Smooth muscle cell (in vitro differentiated cells): ENCODE measurements at regions not wholly inside any gene's neighbourhood (a gene's known extent, or its start where the extent isn't known, plus 50 kb on each side); places are given as distances from the start of the nearest gene placed in this dataset.

Experiments used
- DNase-seq: peaks from one replicate; lab custom pipeline; 2025; ENCODE audit not compliant: unreplicated experiment; lab: John Stamatoyannopoulos, UW
- H2AFZ ChIP-seq: fragments of 200-600 bp; sonication (generic); 2 replicates; pipeline ENCODE4 v1.6.0; 2016; ENCODE audit warnings: antibody characterized with exemption, low read depth, mild to moderate bottlenecking
- H3F3A ChIP-seq: fragments of 200-600 bp; sonication (generic); 2 replicates; pipeline ENCODE4 v1.6.0; 2017; ENCODE audit warnings: antibody characterized with exemption, low read depth
- H3K27ac ChIP-seq: fragments of 200-600 bp; sonication (generic); 2 replicates; pipeline ENCODE4 v1.5.1; 2016; ENCODE audit warnings: low read depth, mild to moderate bottlenecking
- H3K27me3 ChIP-seq: fragments of 200-600 bp; sonication (generic); 2 replicates; pipeline ENCODE4 v1.6.1; 2016; ENCODE audit warnings: low read depth, mild to moderate bottlenecking
- H3K36me3 ChIP-seq: fragments of 200-600 bp; sonication (generic); 2 replicates; pipeline ENCODE4 v1.5.1; 2016; ENCODE audit warnings: low read depth
- H3K4me1 ChIP-seq: fragments of 200-600 bp; sonication (generic); 2 replicates; pipeline ENCODE4 v1.5.1; 2016; ENCODE audit warnings: low read depth
- H3K4me2 ChIP-seq: fragments of 200-600 bp; sonication (generic); 2 replicates; pipeline ENCODE4 v1.6.0; 2016; ENCODE audit warnings: mild to moderate bottlenecking
- H3K4me3 ChIP-seq: fragments of 200-600 bp; sonication (generic); 2 replicates; pipeline ENCODE4 v1.5.1; 2016; ENCODE audit warnings: mild to moderate bottlenecking
- H3K79me2 ChIP-seq: fragments of 200-600 bp; sonication (generic); 2 replicates; pipeline ENCODE4 v1.6.0; 2016; ENCODE audit warnings: low read depth, mild to moderate bottlenecking
- H3K9ac ChIP-seq: fragments of 200-600 bp; sonication (generic); 2 replicates; pipeline ENCODE4 v1.6.0; 2016; ENCODE audit warnings: low read depth
- H3K9me3 ChIP-seq: fragments of 200-600 bp; sonication (generic); replicated peaks from 2 replicates; pipeline ENCODE4 v1.5.1; 2016; ENCODE audit warnings: low read depth
- H4K20me1 ChIP-seq: fragments of 200-600 bp; sonication (generic); 2 replicates; pipeline ENCODE4 v1.6.0; 2016; ENCODE audit warnings: low read depth
- WGBS: methylation state at CpG from one replicate; pipeline ENCODE4 v1.1.7; 2016; ENCODE audit warnings: low lambda C conversion rate; 5-methylcytosine and 5-hydroxymethylcytosine counted together
- TF ChIP-seq, protein P1 (sequence below): fragments of 200-600 bp; sonication (generic); IDR thresholded peaks from 2 replicates; pipeline ENCODE4 v1.5.1; 2017; ENCODE audit warnings: borderline replicate concordance, mild to moderate bottlenecking, antibody characterized with exemption; ENCODE audit not compliant: insufficient read depth, poor library complexity, severe bottlenecking

DNA sequence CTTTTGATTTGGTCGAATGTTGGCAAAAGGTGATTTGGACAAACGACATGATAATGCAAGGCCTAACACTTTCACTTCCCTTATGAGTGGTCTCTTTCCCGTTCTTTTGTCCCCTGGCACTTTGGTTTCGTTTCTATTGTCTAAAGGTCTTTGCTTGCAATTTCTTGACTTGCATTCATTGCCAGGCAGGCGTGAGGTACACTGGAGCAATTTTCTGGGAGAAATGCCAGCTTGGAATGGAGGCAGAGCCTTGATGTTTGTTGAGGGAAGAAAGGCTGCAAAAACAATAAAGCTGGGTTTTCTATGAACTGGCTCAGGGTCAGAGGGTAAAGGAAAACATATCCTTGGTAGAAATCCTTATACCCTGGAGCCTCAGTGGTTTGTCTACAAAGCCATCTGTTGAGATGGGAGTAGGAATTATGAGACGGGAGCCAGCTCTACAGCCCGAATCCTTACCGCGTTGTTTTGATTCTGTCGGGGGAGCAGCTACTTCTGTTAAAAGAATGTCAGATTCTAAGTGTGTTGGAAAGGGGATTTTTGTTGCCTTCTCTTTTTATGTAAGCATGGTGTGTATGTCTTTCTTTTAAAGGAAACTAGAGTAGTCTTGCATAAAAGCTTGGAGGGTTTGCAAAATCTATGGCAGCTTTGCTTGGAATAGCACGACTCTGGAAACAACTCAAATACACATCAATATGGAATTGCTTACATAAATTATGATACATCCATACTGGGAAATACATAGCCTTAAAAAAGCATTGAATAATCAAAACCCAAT is 158.9 kb downstream of the RMI1 start:
- H4K20me1 ChIP-seq: no peaks in the 10 kb centered on the region
- H3K4me2 ChIP-seq: no peak overlapping the region
- no peak overlapping the region for H3K27ac ChIP-seq
- H3K9ac ChIP-seq: no peak overlapping the region
- H3K27me3 ChIP-seq: peaks cover 84% of the 10 kb centered on the region
- H3K9me3 ChIP-seq: no peaks in the 10 kb centered on the region
- H3K4me1 ChIP-seq: peaks cover 8% of the 10 kb centered on the region
- no peaks in the 10 kb centered on the region for H3F3A ChIP-seq
- H3K36me3 ChIP-seq: no peaks in the 10 kb centered on the region
- no peak for DNase-seq
- WGBS: 86% methylated on average over 11 of the region's 11 CpGs
- TF ChIP-seq, protein P1, sequence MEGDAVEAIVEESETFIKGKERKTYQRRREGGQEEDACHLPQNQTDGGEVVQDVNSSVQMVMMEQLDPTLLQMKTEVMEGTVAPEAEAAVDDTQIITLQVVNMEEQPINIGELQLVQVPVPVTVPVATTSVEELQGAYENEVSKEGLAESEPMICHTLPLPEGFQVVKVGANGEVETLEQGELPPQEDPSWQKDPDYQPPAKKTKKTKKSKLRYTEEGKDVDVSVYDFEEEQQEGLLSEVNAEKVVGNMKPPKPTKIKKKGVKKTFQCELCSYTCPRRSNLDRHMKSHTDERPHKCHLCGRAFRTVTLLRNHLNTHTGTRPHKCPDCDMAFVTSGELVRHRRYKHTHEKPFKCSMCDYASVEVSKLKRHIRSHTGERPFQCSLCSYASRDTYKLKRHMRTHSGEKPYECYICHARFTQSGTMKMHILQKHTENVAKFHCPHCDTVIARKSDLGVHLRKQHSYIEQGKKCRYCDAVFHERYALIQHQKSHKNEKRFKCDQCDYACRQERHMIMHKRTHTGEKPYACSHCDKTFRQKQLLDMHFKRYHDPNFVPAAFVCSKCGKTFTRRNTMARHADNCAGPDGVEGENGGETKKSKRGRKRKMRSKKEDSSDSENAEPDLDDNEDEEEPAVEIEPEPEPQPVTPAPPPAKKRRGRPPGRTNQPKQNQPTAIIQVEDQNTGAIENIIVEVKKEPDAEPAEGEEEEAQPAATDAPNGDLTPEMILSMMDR: no peak
- H3K79me2 ChIP-seq: no peaks in the 10 kb centered on the region
- no peak overlapping the region for H2AFZ ChIP-seq
- H3K4me3 ChIP-seq: no peak overlapping the region

DNA sequence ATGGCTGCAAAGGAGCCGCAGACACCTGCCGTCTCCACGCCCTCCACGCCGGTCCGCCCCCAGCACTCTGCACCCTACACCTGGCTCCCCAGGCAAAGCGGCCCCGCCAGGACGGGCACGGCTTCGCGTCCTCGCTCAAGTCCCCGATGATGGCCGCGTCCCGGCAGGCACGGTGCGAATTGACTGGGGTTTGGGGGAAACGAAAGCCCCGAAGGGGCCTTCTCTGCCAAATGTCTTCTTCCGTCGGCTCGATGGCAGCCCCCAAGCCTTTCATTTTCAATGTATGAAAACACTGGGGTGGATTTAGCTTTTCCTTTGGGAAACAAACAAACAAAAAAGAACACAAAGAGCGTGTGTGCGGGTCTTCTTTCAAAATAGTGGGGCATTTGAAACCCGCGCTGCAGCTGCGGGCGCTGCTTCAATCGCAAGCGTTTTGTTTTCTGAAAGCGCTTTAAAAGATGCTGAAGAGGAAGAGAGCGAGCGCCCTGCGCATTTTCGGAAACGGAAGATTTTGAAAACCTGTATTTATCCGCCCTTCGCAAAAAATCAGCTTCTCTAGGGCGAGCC is 160.0 kb downstream of the RMI1 start:
- H3K4me3 ChIP-seq: peak overlapping the region; percentile 54
- H3K36me3 ChIP-seq: no peaks in the 10 kb centered on the region
- peaks cover 8% of the 10 kb centered on the region for H3K4me1 ChIP-seq
- peak overlapping the region; percentile 90 for H3K4me2 ChIP-seq
- H3F3A ChIP-seq: no peaks in the 10 kb centered on the region
- peak overlapping the region; percentile 70 for H2AFZ ChIP-seq
- peaks cover 84% of the 10 kb centered on the region for H3K27me3 ChIP-seq
- whole genome bisulfite sequencing: 4% methylated on average over 38 of the region's 41 CpGs
- no peaks in the 10 kb centered on the region for H3K9me3 ChIP-seq
- H3K9ac ChIP-seq: no peak overlapping the region
- TF ChIP-seq, protein P1: no peak
- DNase-seq: no peak
- no peak overlapping the region for H3K27ac ChIP-seq
- H3K79me2 ChIP-seq: no peaks in the 10 kb centered on the region
- no peaks in the 10 kb centered on the region for H4K20me1 ChIP-seq

DNA sequence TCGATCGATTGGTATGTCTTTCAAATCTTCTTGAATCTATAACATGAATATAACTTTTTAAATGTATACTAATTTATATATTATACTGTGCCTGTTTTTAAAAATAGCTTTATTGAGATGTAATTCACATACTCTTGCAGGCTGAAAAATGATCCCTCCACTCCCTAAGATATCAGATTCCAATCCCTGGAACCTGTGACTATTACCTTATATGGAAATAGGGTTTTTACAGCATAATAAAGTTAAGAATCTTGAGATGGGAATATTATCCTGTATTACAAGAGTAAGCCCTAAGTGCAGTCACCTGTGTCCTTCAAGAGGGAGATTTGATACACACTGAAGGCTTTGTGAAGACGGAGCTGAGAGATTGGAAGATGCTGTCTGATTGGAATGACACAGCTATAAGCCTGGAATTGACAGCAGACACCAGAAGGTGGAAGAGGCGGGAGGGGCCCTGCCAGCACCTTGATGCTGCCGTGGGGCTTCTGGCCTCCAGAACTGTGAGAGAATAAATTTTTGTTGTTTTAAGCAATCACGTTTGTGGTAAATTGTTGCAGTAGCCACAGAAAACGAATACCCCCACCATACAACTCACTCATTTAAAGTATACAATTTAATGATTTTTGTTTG is 161.3 kb downstream of the RMI1 start:
- no peak overlapping the region for H3K27ac ChIP-seq
- no peak for DNase-seq
- H4K20me1 ChIP-seq: no peaks in the 10 kb centered on the region
- H3K4me1 ChIP-seq: peaks cover 8% of the 10 kb centered on the region
- no peaks in the 10 kb centered on the region for H3F3A ChIP-seq
- H3K27me3 ChIP-seq: peaks cover 74% of the 10 kb centered on the region
- H3K79me2 ChIP-seq: no peaks in the 10 kb centered on the region
- H3K9ac ChIP-seq: no peak overlapping the region
- no peaks in the 10 kb centered on the region for H3K9me3 ChIP-seq
- no peak overlapping the region for H3K4me3 ChIP-seq
- H2AFZ ChIP-seq: no peak overlapping the region
- 74% methylated on average over 7 of the region's 7 CpGs for WGBS
- H3K4me2 ChIP-seq: no peak overlapping the region
- TF ChIP-seq, protein P1: no peak
- no peaks in the 10 kb centered on the region for H3K36me3 ChIP-seq
